ENCODE measurements at regions not wholly inside any gene's neighbourhood (a gene's known extent, or its start where the extent isn't known, plus 50 kb on each side); places are given as distances from the start of the nearest gene placed in this dataset.

DNA sequence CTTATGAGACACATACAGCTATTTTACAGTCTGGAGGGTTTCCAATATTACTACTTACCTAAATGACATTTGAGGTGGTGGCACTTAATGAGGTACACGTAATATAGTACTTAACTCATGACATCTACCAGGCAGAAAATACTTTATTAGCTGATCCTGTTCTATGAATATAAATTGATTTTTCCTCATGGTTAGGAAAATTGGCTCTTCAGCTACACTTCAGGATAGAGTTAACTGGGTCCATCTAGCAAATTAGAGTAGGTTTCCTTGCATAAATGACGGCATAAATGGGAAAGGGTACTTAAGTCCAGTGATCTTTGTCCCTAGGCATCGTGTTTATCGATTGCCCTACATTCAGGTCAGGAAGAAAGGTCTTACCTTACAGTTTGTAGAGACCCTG is 988.8 kb upstream of the TMPRSS15 start:
- BruUV-seq (replicated peaks) = no TSS peak
- Histone ChIP-seq H3K9ac (ENCODE audit: low read length) (no peak overlapping the region), H4K20me1 (ENCODE audit: insufficient read depth) (no peaks in the 10 kb centered on the region), H3K36me3 (ENCODE audit: control insufficient read depth in 1 of 2, insufficient read depth in 2 of 2, low read length in 2 of 2) (no peaks in the 10 kb centered on the region; a peak in 1 of 4 replicates), H3K4me2 (ENCODE audit: low read length) (no peak overlapping the region), H3K27ac (ENCODE audit: low read depth, low read length) (no peak overlapping the region), H3K9me3 (ENCODE audit: control insufficient read depth in 1 of 2, insufficient read depth in 1 of 2, low read depth in 1 of 2, low read length in 2 of 2) (peaks cover 22 to 27% of the 10 kb centered on the region in 2 experiments; a peak in 2 of 4 replicates), H3K4me3 (replicated peaks in 1 of 2; ENCODE audit: low read depth in 1 of 2, low read length in 2 of 2) (no peak overlapping the region), H3K79me2 (ENCODE audit: insufficient read depth, low read length) (no peaks in the 10 kb centered on the region), H3K9me2 (ENCODE audit: insufficient read depth) (no peaks in the 10 kb centered on the region), H3K4me1 (ENCODE audit: control insufficient read depth in 1 of 2, insufficient read depth in 2 of 2, low read length in 2 of 2) (no peaks in the 10 kb centered on the region), H2AFZ (ENCODE audit: low read depth, low read length, poor library complexity, severe bottlenecking) (no peak overlapping the region), H3K27me3 (ENCODE audit: insufficient read depth, low read length) (no peaks in the 10 kb centered on the region)
- TF ChIP-seq, protein P1, sequence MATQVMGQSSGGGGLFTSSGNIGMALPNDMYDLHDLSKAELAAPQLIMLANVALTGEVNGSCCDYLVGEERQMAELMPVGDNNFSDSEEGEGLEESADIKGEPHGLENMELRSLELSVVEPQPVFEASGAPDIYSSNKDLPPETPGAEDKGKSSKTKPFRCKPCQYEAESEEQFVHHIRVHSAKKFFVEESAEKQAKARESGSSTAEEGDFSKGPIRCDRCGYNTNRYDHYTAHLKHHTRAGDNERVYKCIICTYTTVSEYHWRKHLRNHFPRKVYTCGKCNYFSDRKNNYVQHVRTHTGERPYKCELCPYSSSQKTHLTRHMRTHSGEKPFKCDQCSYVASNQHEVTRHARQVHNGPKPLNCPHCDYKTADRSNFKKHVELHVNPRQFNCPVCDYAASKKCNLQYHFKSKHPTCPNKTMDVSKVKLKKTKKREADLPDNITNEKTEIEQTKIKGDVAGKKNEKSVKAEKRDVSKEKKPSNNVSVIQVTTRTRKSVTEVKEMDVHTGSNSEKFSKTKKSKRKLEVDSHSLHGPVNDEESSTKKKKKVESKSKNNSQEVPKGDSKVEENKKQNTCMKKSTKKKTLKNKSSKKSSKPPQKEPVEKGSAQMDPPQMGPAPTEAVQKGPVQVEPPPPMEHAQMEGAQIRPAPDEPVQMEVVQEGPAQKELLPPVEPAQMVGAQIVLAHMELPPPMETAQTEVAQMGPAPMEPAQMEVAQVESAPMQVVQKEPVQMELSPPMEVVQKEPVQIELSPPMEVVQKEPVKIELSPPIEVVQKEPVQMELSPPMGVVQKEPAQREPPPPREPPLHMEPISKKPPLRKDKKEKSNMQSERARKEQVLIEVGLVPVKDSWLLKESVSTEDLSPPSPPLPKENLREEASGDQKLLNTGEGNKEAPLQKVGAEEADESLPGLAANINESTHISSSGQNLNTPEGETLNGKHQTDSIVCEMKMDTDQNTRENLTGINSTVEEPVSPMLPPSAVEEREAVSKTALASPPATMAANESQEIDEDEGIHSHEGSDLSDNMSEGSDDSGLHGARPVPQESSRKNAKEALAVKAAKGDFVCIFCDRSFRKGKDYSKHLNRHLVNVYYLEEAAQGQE (IDR thresholded peaks at IDR 0.05; ENCODE audit: low read depth) = no peak
- TF ChIP-seq, protein P2, sequence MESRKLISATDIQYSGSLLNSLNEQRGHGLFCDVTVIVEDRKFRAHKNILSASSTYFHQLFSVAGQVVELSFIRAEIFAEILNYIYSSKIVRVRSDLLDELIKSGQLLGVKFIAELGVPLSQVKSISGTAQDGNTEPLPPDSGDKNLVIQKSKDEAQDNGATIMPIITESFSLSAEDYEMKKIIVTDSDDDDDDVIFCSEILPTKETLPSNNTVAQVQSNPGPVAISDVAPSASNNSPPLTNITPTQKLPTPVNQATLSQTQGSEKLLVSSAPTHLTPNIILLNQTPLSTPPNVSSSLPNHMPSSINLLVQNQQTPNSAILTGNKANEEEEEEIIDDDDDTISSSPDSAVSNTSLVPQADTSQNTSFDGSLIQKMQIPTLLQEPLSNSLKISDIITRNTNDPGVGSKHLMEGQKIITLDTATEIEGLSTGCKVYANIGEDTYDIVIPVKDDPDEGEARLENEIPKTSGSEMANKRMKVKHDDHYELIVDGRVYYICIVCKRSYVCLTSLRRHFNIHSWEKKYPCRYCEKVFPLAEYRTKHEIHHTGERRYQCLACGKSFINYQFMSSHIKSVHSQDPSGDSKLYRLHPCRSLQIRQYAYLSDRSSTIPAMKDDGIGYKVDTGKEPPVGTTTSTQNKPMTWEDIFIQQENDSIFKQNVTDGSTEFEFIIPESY (IDR thresholded peaks at IDR 0.05; ENCODE audit: extremely low read depth, insufficient replicate concordance, low read length) = no peak
- no peak for TF ChIP-seq SRF (IDR thresholded peaks at IDR 0.05; ENCODE audit: low read depth)
- no peak for TF ChIP-seq CBX3 (IDR thresholded peaks at IDR 0.05; ENCODE audit: low read depth)
- no peak for TF ChIP-seq ZNF274 (IDR thresholded peaks at IDR 0.05; ENCODE audit: low read depth, low read length)
- TF ChIP-seq, protein P3, sequence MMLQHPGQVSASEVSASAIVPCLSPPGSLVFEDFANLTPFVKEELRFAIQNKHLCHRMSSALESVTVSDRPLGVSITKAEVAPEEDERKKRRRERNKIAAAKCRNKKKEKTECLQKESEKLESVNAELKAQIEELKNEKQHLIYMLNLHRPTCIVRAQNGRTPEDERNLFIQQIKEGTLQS (IDR thresholded peaks at IDR 0.05) = no peak
- no peak for TF ChIP-seq POLR2A (IDR thresholded peaks at IDR 0.05; ENCODE audit: borderline replicate concordance, extremely low read depth, insufficient read depth, insufficient read length)
- no peak for TF ChIP-seq SIN3A (IDR thresholded peaks at IDR 0.05; ENCODE audit: low read depth)
- no peak for TF ChIP-seq POLR2AphosphoS5 (IDR thresholded peaks at IDR 0.05; ENCODE audit: low read depth, low read length)
- TF ChIP-seq ELF1 (IDR thresholded peaks at IDR 0.05; ENCODE audit: borderline replicate concordance, low read depth) = no peak
- CTCF ChIA-PET = no interaction called here
- POLR2A ChIA-PET = no interaction called here
- no peak for ATAC-seq
- intact Hi-C loops (cut with micrococcal nuclease) = no loop called here
- RAD21 ChIA-PET (ENCODE audit: low non-redundant PET in 1 of 2, low total read pairs in 2 of 2, uncharacterized antibody in 2 of 2, unreplicated experiment in 2 of 2) = no interaction called here
- DNase-seq (ENCODE audit: low read depth, low spot score) = no peak

Measured in HCT116 (cell line).